ENCODE measurements at regions not wholly inside any gene's neighbourhood (a gene's known extent, or its start where the extent isn't known, plus 50 kb on each side); places are given as distances from the start of the nearest gene placed in this dataset.

GRCh38 chr3:194265996-194266964 is 84.8 kb downstream of the CPN2 start:
- POLR2A ChIA-PET, result no interaction called here
- no peaks in the 10 kb centered on the region for H3K4me1 ChIP-seq (ENCODE audit: control insufficient read depth, insufficient read depth, low read length)
- no peak overlapping the region for H3K27ac ChIP-seq (ENCODE audit: extremely low read depth, low read depth, low read length)
- H3K4me3 ChIP-seq (ENCODE audit: low read depth, low read length), result no peak overlapping the region
- CTCF ChIA-PET, result interaction anchor here (0.6 kb wide), 1 partner anchor 121 kb away, joined by 3 read pairs; no protein-coding TSS in a partner anchor
- H3K36me3 ChIP-seq (ENCODE audit: control insufficient read depth in 2 of 2, insufficient read depth in 1 of 2, low read length in 2 of 2), result no peaks in the 10 kb centered on the region
- no peak for TF ChIP-seq ELK4 (IDR thresholded peaks at IDR 0.05; ENCODE audit: borderline replicate concordance, low read depth, low read length)
- peak; percentile 54; the same call in 1 of the 2 replicates for TF ChIP-seq ZNF366 (tag by site-specific recombination; conservative IDR thresholded peaks at IDR 0.05)
- H3K9me3 ChIP-seq (ENCODE audit: control insufficient read depth, insufficient read depth, low read depth, low read length), result no peaks in the 10 kb centered on the region

GRCh38 chr3:194267744-194268653 is 83.1 kb downstream of the CPN2 start:
- Histone ChIP-seq H3K4me1 (ENCODE audit: control insufficient read depth, insufficient read depth, low read length) (no peaks in the 10 kb centered on the region), H3K27ac (ENCODE audit: extremely low read depth, low read depth, low read length) (no peak overlapping the region), H3K4me3 (ENCODE audit: low read depth, low read length) (no peak overlapping the region), H3K36me3 (ENCODE audit: control insufficient read depth in 2 of 2, insufficient read depth in 1 of 2, low read length in 2 of 2) (no peaks in the 10 kb centered on the region), H3K9me3 (ENCODE audit: control insufficient read depth, insufficient read depth, low read depth, low read length) (no peaks in the 10 kb centered on the region)
- CTCF ChIA-PET, result no interaction called here
- POLR2A ChIA-PET, result no interaction called here
- TF ChIP-seq ZFHX2 (tag by site-specific recombination; conservative IDR thresholded peaks at IDR 0.05) (0 out of 2 replicates have a peak, but pooled peaks have one; percentile 2), ZNF518A (tag by site-specific recombination; conservative IDR thresholded peaks at IDR 0.05; ENCODE audit: low read depth) (no peak)

GRCh38 chr3:194268654-194269512 is 82.2 kb downstream of the CPN2 start:
- H3K4me3 ChIP-seq (ENCODE audit: low read depth, low read length), result no peak overlapping the region
- H3K4me1 ChIP-seq (ENCODE audit: control insufficient read depth, insufficient read depth, low read length), result no peaks in the 10 kb centered on the region
- H3K27ac ChIP-seq (ENCODE audit: extremely low read depth, low read depth, low read length), result no peak overlapping the region
- H3K9me3 ChIP-seq (ENCODE audit: control insufficient read depth, insufficient read depth, low read depth, low read length), result no peaks in the 10 kb centered on the region
- H3K36me3 ChIP-seq (ENCODE audit: control insufficient read depth in 2 of 2, insufficient read depth in 1 of 2, low read length in 2 of 2), result no peaks in the 10 kb centered on the region
- CTCF ChIA-PET, result no interaction called here
- POLR2A ChIA-PET, result no interaction called here
- TF ChIP-seq ZNF37A (tag by site-specific recombination; IDR thresholded peaks at IDR 0.05), result no peak
- no peak for TF ChIP-seq KLF9 (tag by site-specific recombination; IDR thresholded peaks at IDR 0.05; ENCODE audit: low read depth)
- TF ChIP-seq PRDM1 (tag by site-specific recombination; IDR thresholded peaks at IDR 0.05), result no peak
- no peak for TF ChIP-seq ZNF426 (tag by site-specific recombination; IDR thresholded peaks at IDR 0.05)
- TF ChIP-seq ZNF175 (tag by site-specific recombination; IDR thresholded peaks at IDR 0.05), result no peak
- no peak for TF ChIP-seq ZNF391 (tag by site-specific recombination; IDR thresholded peaks at IDR 0.05; ENCODE audit: borderline replicate concordance, low read depth)
- TF ChIP-seq ZNF791 (tag by site-specific recombination; IDR thresholded peaks at IDR 0.05), result no peak
- no peak for TF ChIP-seq RBAK (tag by site-specific recombination; IDR thresholded peaks at IDR 0.05)
- TF ChIP-seq GLI2 (tag by site-specific recombination; IDR thresholded peaks at IDR 0.05; ENCODE audit: borderline replicate concordance, low read depth), result no peak
- no peak for TF ChIP-seq HOXC10 (CRISPR knock-in tag; IDR thresholded peaks at IDR 0.05)
- no peak for TF ChIP-seq ZNF302 (tag by site-specific recombination; IDR thresholded peaks at IDR 0.05; ENCODE audit: low read depth)
- no peak for TF ChIP-seq ZNF433 (tag by site-specific recombination; IDR thresholded peaks at IDR 0.05; ENCODE audit: low read depth)
- TF ChIP-seq WT1 (tag by site-specific recombination; IDR thresholded peaks at IDR 0.05), result no peak
- no peak for TF ChIP-seq GLIS2 (tag by site-specific recombination; IDR thresholded peaks at IDR 0.05)
- no peak for TF ChIP-seq BCL6B (tag by site-specific recombination; IDR thresholded peaks at IDR 0.05)
